HL-60/S4 treated with phorbol 12-myristate 13-acetate at 8.2 ng/mL for 4 days and 3 days (cell line): ENCODE measurements at regions not wholly inside any gene's neighbourhood (a gene's known extent, or its start where the extent isn't known, plus 50 kb on each side); places are given as distances from the start of the nearest gene placed in this dataset.

Experiments used
- in situ Hi-C: fragments of 300-500 bp; cut with MboI; formaldehyde crosslinking; loops from 2 replicates; pipeline ENCODE4 v1.15.0; 2022; ENCODE audit warnings: low sequenced_read_pairs

- in situ Hi-C loops = no loop called here
Observed at GRCh38 chr1:194167956-194168640, 981.7 kb upstream of the B3GALT2 start.

- in situ Hi-C loops = no loop called here
Observed at GRCh38 chr1:194164755-194165154, 978.3 kb upstream of the B3GALT2 start.

GRCh38 chr1:194161591-194161990 is 975.2 kb upstream of the B3GALT2 start:
- in situ Hi-C loops = no loop called here

GRCh38 chr1:194159941-194160340 is 973.5 kb upstream of the B3GALT2 start:
- in situ Hi-C loops = no loop called here

- in situ Hi-C loops = no loop called here
Observed at GRCh38 chr1:194155962-194156361, 969.5 kb upstream of the B3GALT2 start.

- in situ Hi-C loops = no loop called here
Observed at GRCh38 chr1:194151056-194151455, 964.6 kb upstream of the B3GALT2 start.

- in situ Hi-C loops = no loop called here
Observed at GRCh38 chr1:194150242-194150641, 963.8 kb upstream of the B3GALT2 start.

GRCh38 chr1:194133152-194133551 is 946.7 kb upstream of the B3GALT2 start:
- in situ Hi-C loops = no loop called here

GRCh38 chr1:194118086-194118485 is 931.7 kb upstream of the B3GALT2 start:
- in situ Hi-C loops = no loop called here

GRCh38 chr1:194117582-194117981 is 931.2 kb upstream of the B3GALT2 start:
- in situ Hi-C loops = no loop called here

GRCh38 chr1:194114288-194114687 is 927.9 kb upstream of the B3GALT2 start:
- in situ Hi-C loops = no loop called here

- in situ Hi-C loops = no loop called here
Observed at GRCh38 chr1:194105381-194105780, 919.0 kb upstream of the B3GALT2 start.

- in situ Hi-C loops = no loop called here
Observed at GRCh38 chr1:194104247-194104844, 917.9 kb upstream of the B3GALT2 start.

GRCh38 chr1:194103516-194104246 is 917.3 kb upstream of the B3GALT2 start:
- in situ Hi-C loops = no loop called here

GRCh38 chr1:194103101-194103500 is 916.7 kb upstream of the B3GALT2 start:
- in situ Hi-C loops = no loop called here

GRCh38 chr1:194102607-194103006 is 916.2 kb upstream of the B3GALT2 start:
- in situ Hi-C loops = no loop called here

- in situ Hi-C loops = no loop called here
Observed at GRCh38 chr1:194084755-194085154, 898.3 kb upstream of the B3GALT2 start.

- in situ Hi-C loops = no loop called here
Observed at GRCh38 chr1:194081444-194081843, 895.0 kb upstream of the B3GALT2 start.

- in situ Hi-C loops = no loop called here
Observed at GRCh38 chr1:194080826-194081225, 894.4 kb upstream of the B3GALT2 start.

GRCh38 chr1:194078765-194079164 is 892.4 kb upstream of the B3GALT2 start:
- in situ Hi-C loops = no loop called here

- in situ Hi-C loops = no loop called here
Observed at GRCh38 chr1:194076646-194077045, 890.2 kb upstream of the B3GALT2 start.

- in situ Hi-C loops = no loop called here
Observed at GRCh38 chr1:194073833-194074232, 887.4 kb upstream of the B3GALT2 start.
